ENCODE measurements at regions not wholly inside any gene's neighbourhood (a gene's known extent, or its start where the extent isn't known, plus 50 kb on each side); places are given as distances from the start of the nearest gene placed in this dataset.

DNA sequence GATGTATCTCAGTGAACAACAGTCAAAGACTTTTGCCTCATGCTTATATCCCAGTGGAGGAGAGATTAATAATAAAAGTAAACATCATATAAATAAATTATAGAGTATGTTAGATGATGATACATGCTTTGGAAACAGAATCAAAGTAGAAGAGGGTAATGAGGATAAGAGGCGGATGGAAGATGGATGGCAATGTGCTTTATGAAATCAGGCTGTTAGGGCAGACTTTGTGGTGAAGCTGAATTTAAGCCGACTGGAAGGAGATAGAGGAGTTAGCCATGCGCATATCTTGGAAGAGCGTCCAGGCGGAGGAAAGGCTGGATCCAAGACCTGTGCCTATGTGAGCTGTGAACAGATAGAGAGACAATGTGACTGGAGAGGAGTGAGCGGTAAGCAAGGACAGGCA is 74.9 kb upstream of the GUCY1A1 start:
- Histone ChIP-seq H3K9me3 (no peaks in the 10 kb centered on the region), H3K4me1 (no peaks in the 10 kb centered on the region), H3K27ac (no peak overlapping the region), H3K27me3 (no peaks in the 10 kb centered on the region), H3K4me3 (no peak overlapping the region), H3K36me3 (no peaks in the 10 kb centered on the region)
- intact Hi-C loops (cut with DNase I) = no loop called here
- DNase-seq (ENCODE audit: low spot score in 2 of 2) = no peak
- TF ChIP-seq, protein P1, sequence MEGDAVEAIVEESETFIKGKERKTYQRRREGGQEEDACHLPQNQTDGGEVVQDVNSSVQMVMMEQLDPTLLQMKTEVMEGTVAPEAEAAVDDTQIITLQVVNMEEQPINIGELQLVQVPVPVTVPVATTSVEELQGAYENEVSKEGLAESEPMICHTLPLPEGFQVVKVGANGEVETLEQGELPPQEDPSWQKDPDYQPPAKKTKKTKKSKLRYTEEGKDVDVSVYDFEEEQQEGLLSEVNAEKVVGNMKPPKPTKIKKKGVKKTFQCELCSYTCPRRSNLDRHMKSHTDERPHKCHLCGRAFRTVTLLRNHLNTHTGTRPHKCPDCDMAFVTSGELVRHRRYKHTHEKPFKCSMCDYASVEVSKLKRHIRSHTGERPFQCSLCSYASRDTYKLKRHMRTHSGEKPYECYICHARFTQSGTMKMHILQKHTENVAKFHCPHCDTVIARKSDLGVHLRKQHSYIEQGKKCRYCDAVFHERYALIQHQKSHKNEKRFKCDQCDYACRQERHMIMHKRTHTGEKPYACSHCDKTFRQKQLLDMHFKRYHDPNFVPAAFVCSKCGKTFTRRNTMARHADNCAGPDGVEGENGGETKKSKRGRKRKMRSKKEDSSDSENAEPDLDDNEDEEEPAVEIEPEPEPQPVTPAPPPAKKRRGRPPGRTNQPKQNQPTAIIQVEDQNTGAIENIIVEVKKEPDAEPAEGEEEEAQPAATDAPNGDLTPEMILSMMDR (IDR thresholded peaks at IDR 0.05) = no peak

DNA sequence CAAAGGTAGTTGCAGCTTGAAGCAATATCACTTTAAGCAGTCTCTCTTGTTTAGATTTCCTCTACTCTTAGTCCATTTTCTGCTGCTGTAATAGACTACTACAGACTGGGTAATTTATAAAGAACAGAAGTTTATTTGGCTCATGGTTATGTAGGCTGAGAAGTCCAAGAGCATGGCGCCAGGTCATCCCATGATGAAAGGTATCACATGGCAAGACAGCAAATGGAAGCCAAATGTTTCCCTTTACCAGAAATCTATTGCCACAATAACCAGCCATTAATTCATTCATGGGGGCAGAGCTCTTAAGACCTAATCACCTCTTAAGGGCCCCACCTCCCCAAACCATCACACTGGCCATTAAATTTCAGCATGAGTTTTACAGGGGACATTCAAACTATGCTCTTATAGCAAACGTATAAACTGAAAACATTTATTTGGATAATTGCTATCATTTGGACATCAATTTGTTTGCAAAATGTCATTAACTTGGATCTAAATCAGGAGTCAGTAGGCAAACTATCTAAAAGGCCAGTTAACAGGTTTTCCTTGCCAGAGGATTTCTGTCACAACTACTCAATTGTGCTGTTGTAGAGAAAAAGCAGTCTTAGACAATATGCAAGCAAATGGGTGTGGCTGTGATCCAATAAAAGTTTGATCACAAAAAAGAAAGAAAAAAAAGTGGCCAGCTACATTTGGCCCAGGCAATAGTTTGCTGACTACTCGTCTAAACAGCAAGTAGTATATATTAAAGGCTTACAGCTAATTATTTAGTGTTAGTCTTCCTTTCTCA is 75.7 kb upstream of the GUCY1A1 start:
- Histone ChIP-seq H3K36me3 (no peaks in the 10 kb centered on the region), H3K4me1 (no peaks in the 10 kb centered on the region), H3K27me3 (no peaks in the 10 kb centered on the region), H3K4me3 (no peak overlapping the region), H3K27ac (no peak overlapping the region), H3K9me3 (no peaks in the 10 kb centered on the region)
- TF ChIP-seq, protein P1 (IDR thresholded peaks at IDR 0.05) = no peak
- intact Hi-C loops (cut with DNase I) = no loop called here
- DNase-seq (ENCODE audit: low spot score in 2 of 2) = no peak

DNA sequence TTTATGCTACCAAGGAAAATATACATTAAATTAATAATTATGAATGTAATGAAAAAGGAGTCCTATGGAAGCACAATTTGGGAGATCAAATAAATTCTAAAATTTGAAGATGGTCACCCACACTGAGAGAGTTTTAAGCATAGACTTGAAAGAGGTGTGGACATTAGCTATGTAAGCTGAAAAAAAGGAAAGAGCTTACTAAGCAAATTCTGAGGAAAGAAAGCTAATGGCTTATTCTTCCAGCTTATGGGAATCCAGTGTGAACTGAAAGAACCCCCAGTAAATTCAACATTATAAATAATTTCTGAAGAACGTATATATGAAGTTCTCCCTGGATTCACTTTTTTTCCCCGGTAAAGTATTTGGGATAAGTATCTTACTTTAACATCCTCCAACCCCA is 78.2 kb upstream of the GUCY1A1 start:
- Histone ChIP-seq H3K27me3 (no peaks in the 10 kb centered on the region), H3K36me3 (no peaks in the 10 kb centered on the region), H3K9me3 (no peaks in the 10 kb centered on the region), H3K27ac (no peak overlapping the region), H3K4me1 (no peaks in the 10 kb centered on the region), H3K4me3 (no peak overlapping the region)
- intact Hi-C loops (cut with DNase I) = no loop called here
- no peak for DNase-seq (ENCODE audit: low spot score in 2 of 2)
- TF ChIP-seq, protein P1 (IDR thresholded peaks at IDR 0.05) = no peak

DNA sequence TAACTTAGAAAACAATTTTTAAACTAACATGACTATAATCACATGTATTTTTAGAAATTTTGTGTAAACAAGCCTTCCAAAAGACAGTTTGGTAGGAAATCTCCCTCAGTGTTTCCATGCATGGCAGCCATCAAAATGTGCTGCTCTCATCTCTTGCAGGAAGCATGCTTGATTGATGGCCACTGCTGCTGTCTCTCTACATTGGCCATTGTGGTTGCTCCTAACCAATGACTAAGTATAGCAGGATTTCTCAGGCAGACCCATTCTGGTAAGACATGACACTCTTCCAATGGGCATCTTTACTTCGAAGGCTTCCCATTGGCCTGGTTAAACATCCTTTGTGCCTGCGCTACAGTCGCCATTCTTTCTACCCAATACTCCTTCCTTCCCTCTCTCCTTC is 78.9 kb upstream of the GUCY1A1 start:
- Histone ChIP-seq H3K36me3 (no peaks in the 10 kb centered on the region), H3K4me3 (no peak overlapping the region), H3K9me3 (no peaks in the 10 kb centered on the region), H3K27ac (no peak overlapping the region), H3K27me3 (no peaks in the 10 kb centered on the region), H3K4me1 (no peaks in the 10 kb centered on the region)
- TF ChIP-seq, protein P1 (IDR thresholded peaks at IDR 0.05) = no peak
- DNase-seq (ENCODE audit: low spot score in 2 of 2) = no peak
- intact Hi-C loops (cut with DNase I) = no loop called here

DNA sequence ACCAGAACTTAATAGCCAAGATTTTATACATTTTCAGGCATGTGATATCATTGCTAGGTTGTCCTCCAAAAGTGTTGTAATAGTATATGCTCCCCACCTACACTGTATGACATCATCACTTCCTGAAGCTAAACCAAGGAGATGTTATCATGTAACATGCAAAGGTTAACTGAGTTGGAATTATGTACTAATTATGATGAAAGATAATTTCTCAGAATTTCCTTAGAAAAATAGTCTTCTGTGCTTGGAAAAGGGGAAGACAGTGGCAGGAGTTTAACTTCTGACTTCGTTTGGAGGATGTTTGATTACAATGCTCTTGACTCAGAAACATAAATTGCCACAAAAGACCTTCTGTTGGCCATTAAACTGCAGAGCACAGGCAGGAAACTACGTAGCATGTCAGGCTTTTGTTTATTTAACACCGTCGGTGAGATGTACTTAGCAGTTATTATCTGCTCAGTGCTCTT is 83.6 kb upstream of the GUCY1A1 start:
- no peaks in the 10 kb centered on the region for H3K9me3 ChIP-seq
- TF ChIP-seq, protein P1 (IDR thresholded peaks at IDR 0.05) = no peak
- no peak for DNase-seq (ENCODE audit: low spot score in 2 of 2)
- H3K27ac ChIP-seq = no peak overlapping the region
- peaks cover 0 to 7% of the 10 kb centered on the region in 2 donors for H3K4me1 ChIP-seq
- intact Hi-C loops (cut with DNase I) = no loop called here
- no peak overlapping the region for H3K4me3 ChIP-seq
- H3K27me3 ChIP-seq = no peaks in the 10 kb centered on the region
- no peaks in the 10 kb centered on the region for H3K36me3 ChIP-seq

Data from ascending aorta (tissue), 2 donors.